Renal pelvis (tissue), 1 donor: ENCODE measurements at regions not wholly inside any gene's neighbourhood (a gene's known extent, or its start where the extent isn't known, plus 50 kb on each side); places are given as distances from the start of the nearest gene placed in this dataset.
"Not testable (repeated sequence)": the region's sequence is repeated elsewhere in the genome, so short reads cannot be mapped to it uniquely, and the experiment has no call there.

Source experiments
- DNase-seq: peaks from one replicate; pipeline ENCODE4 v3.0.0-alpha.2; 2013

DNA sequence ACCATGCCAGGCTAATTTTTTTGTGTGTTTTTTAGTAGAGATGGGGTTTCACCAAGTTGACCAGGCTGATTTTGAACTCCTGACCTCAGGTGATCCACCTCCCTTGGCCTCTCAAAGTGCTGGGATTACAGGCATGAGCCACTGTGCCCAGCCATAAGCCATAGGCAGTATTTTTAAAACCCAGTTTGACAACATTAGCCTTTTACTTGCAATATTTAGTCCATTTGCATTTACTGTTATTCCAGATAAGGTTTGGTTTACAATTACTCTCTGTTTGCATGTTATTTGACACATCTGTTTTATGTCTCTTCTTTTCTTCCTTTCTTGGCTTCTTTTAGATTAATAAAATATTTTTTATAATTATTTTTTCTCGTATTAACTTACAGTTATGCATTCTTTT, 83.6 kb upstream of the EPHB3 start:
- no peak for DNase-seq

DNA sequence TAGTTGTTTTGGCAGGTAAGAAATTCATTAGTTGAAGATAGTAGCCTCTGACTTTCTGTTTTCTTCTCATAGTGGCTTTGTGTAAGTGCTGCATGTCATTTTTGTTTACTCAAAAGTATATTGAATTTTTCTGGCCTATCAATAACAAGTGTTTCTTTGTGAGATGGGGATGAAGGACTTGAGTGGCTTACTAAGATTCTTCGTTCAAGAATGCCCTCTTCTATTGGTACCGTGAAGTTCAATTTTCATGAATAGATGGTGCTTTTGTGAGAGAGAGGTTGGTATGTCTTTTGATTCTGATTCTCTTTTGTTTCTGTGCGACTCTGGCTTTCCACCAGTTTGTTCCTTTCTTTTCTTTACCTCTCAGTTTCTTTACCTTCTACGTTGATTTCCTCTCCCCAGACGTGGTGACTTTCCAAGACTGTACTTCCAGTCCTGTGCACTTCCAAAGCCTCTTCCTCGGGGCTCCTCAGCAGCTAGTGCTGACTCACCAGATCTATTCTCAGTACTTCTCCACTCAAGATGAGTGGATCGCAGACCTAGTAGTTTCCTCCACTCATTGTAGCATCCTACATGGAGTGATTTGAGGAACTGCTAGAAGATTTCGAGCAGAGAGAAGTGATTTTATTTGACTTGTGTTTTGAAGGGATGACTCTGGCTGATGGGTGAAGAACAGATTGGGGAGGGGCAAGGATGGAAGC, 82.0 kb upstream of the EPHB3 start:
- no peak for DNase-seq

- no peak for DNase-seq
These were observed 80.8 kb upstream of the EPHB3 start for GRCh38 chr3:184480831-184481230.

GRCh38 chr3:184481984-184482671, 79.5 kb upstream of the EPHB3 start:
- no peak for DNase-seq

GRCh38 chr3:184485241-184485640, 76.3 kb upstream of the EPHB3 start:
- no peak for DNase-seq

- no peak for DNase-seq
These were observed 75.7 kb upstream of the EPHB3 start for GRCh38 chr3:184485906-184486305.

GRCh38 chr3:184486614-184487013, 75.0 kb upstream of the EPHB3 start:
- no peak for DNase-seq

DNA sequence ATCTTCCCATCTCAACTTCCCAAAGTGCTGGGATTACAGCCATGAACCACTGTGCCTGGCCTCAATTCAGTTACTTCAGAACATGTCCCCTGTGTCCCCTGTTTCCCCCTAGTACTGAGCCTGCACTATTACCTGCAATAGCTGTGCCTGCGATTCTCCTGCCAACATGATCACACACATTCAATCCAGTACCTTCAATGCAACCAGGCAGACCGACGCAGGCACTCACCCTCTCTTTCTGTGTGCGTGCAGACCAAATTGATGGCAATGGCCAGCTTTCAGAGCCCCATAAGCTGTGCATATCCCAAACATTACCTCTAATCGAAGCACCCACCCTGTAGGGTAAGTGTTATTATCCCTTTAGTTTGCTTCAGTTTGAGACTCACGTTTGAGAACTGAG, 73.0 kb upstream of the EPHB3 start:
- no peak for DNase-seq

- DNase-seq = no peak
These were observed 72.2 kb upstream of the EPHB3 start for GRCh38 chr3:184489268-184489841.

DNA sequence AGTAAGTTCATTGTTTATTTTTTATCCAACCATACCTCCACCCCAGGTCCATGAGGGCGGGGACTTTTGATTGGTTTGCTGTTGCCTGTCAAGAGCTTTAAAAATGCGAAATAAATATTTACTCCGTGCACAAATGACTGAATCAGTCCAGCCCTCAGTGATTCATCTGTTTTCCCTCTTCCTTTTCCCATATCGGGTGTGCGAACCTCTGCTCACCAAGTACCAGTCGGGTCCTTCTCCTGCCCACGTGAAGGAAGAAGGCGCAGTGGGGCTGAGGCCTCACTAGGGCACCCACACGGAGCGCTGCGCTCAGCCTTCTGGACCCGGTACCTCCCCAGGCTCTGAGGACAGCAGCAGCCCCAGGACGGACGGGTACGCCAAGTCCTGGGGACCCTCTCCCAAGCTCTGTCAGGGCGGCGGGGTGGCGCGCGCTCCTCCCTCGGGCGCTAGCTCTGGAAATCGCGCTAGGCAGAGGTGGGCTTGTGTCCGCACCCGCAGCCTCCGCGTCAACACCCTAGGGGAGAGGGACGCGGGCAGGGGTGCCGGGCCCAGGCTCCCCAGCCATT, 70.5 kb upstream of the EPHB3 start:
- no peak for DNase-seq

DNA sequence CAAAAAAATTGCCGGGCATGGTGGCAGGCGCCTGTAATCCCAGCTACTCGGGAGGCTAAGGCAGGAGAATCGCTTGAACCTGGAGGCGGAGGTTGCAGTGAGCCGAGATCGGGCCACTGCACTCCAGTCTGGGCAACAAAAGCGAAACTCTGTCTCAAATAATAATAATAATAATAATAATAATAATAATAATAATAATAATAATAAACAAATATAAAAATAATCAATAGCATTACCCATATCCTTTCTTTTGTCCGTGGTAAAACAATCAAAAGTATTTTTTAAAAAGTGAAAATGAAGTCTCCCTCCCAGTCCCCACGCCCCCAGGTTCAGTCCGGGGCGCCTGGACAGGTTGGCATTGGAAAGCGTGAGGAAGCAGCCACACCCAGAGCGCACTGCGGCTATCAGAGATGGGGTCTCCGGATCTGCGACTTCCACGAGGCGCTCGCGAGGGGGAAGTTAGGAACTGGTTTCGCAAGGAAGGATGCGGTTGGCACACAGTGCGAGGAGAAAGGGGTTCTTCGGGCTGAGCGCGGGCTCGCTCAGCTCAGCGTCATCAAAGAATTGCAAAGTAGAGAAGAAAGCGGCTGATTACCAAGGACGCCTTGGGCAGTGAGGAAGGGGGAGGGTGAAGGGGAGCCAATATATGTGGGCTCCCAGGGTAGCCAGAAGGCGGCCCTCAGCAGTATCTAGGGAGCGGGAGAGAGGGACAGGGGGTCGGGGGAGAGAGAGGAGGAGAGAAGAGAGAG, 69.5 kb upstream of the EPHB3 start:
- no peak for DNase-seq

DNA sequence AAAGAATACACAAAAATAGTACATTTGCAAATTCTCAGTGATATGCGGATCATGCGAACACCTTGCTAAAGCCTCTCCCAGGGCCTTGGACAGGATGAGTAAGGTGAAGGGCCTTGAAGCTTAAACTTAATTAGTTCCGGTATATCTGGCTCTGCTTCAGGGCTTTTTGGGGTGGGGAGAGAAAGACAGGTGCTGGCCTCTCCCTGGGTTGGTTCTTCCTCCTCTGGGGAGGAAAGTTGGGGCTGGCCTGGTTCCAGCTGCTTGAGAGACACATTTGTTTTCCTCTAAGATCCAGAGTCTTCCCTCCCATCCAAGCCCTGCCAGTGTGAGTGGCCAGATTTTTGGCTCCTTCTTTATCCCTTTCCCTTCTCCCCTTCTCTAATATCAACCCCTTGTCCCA, 64.7 kb upstream of the EPHB3 start:
- no peak for DNase-seq

- no peak for DNase-seq
These were observed 63.8 kb upstream of the EPHB3 start for GRCh38 chr3:184497804-184498203.

DNA sequence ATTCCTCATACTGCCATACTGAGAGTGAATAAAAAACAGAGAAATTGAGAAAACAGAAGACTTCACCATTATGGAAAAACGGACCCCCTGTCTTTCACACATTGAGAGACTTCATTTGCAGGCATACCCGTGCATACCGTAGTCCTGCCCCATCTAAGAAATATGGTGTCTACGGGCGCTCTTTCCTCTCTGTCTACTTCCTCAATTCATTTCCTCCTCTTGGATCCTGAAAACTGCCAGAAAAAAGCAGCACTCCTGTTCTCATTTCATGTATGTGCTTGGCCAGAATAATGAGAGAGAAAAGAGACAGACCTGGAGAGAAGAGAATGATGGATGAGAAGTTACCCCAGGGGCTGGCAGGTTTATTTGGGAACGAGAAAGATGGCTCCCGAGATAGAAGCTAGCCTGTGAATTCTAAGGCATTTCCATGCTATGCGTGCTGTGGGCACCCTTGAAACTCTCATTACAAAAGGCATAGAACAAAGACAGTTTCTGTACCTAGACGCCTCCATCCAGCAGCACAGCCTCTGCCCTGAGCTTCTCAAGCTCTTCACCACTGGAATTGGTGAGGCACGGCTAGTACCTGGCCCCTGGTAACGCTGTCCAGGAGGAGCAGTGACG, 62.5 kb upstream of the EPHB3 start:
- DNase-seq = no peak

DNA sequence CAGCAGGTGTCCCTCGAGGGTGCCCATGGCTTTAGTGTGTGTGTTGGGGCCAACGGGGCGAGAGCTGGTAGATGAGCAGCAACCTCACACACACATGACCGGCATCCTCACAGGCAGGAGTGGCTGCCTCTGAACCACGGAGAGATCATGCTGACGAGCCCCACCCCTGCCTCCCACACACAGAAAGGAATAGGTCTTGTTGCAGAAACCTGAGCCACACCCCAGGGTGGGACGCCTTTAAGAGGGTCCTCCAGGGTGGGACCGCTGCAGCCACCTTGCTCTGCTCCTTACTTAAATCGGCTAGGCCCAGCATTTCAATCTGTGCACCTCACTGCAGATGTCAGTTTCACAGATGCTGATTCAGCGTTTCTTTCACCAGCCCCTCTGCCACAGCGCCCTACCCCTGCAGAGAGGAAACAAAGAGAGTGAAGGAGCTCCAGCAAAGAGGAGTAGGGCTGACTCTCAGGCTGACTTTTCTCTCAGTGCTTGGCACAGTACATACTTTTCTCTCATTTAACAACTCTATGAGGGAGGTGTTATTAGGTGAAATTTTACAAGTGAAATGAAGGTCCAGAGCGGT, 61.2 kb upstream of the EPHB3 start:
- no peak for DNase-seq

DNA sequence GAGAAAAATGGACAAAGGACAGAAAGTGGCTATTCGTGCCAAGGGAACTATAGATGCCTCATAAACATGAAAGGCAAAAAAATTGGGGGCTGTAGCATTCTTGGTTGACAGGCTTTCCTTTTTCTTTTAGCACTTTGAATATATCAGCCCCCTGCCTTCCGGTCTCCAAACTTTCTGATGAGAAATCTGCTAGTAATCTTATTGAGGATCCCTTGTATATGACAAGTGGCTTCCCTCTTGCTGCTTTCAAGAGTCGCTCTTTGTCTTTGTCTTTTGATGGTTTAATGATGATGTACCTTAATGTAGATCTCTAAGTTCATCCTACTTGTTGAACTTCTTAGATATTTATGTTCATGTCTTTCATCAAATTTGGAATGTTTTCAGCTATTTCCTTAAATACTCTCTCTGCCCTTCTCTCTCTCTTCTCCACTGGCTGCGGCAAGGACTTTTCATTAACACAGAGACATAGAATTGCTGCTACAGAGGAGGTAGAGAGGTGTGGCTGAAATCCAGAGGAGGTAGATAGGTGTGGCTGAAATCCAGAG, 59.4 kb upstream of the EPHB3 start:
- no peak for DNase-seq

GRCh38 chr3:184502841-184503240, 58.7 kb upstream of the EPHB3 start:
- not testable (repeated sequence) for DNase-seq

GRCh38 chr3:184503647-184504046, 57.9 kb upstream of the EPHB3 start:
- DNase-seq = no peak

GRCh38 chr3:184505076-184505878, 56.3 kb upstream of the EPHB3 start:
- DNase-seq = no peak

DNA sequence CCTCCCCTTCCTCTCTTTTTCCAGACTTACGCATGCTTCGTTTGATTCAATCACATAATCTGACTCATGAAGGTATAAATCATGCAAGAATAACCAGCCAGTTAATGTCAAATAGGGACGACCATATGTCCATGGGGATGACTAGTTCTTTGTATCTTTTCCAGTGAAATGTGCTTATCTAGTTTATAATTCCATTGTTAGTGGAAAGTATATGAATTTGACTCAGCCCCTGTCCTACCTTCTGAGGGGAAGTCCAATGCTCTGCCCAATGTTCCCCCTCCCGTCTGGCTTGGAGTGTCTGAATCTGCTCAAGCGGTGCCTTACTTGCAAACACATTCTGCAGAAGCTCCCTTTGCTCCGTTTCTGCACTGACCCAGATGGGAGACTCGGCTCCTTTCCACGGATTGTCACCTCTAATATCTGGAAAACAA, 55.0 kb upstream of the EPHB3 start:
- no peak for DNase-seq
